GM23248 (cell line): ENCODE measurements at regions not wholly inside any gene's neighbourhood (a gene's known extent, or its start where the extent isn't known, plus 50 kb on each side); places are given as distances from the start of the nearest gene placed in this dataset.

ENCODE experiments used
- EZH2 ChIP-seq: fragments of 200-600 bp; sonication (generic); IDR thresholded peaks from 2 replicates; pipeline ENCODE4 v1.6.1; 2018; ENCODE audit warnings: antibody characterized with exemption, mild to moderate bottlenecking; ENCODE audit not compliant: insufficient read depth, poor library complexity, severe bottlenecking
- EZH2phosphoT487 ChIP-seq: fragments of 200-600 bp; sonication (generic); IDR thresholded peaks from 2 replicates; pipeline ENCODE4 v1.6.1; 2018; ENCODE audit warnings: antibody characterized with exemption, moderate library complexity, mild to moderate bottlenecking, low read depth; ENCODE audit not compliant: insufficient read depth

DNA sequence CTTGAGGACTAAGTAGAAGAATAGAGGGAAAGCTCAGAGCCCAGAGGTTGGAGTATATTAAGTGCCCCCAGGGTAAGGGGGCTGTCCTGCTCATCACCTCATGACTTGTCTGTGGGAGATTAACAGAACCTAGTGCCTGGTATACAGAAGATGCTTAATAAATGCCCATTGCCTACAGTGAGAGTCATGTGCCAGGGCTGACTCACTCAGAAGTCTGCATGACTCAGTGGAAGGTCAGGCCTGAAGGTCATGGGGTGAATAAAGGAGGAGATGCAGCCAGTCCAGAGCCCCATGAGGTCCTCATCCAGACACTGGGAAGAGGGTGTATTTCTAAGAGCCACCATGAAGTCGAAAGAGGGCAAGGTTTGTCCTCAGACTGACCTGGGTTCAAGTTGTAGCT lies 62.5 kb upstream of the TLE3 start:
- TF ChIP-seq EZH2 (no peak), EZH2phosphoT487 (no peak)
